Kidney tubule cell (primary cell): ENCODE measurements at regions not wholly inside any gene's neighbourhood (a gene's known extent, or its start where the extent isn't known, plus 50 kb on each side); places are given as distances from the start of the nearest gene placed in this dataset.
"Not testable (repeated sequence)": the region's sequence is repeated elsewhere in the genome, so short reads cannot be mapped to it uniquely, and the experiment has no call there.

ENCODE experiments used
- DNase-seq: peaks from one replicate; pipeline ENCODE4 v3.0.0-alpha.2; 2018; ENCODE audit warnings: low spot score

DNA sequence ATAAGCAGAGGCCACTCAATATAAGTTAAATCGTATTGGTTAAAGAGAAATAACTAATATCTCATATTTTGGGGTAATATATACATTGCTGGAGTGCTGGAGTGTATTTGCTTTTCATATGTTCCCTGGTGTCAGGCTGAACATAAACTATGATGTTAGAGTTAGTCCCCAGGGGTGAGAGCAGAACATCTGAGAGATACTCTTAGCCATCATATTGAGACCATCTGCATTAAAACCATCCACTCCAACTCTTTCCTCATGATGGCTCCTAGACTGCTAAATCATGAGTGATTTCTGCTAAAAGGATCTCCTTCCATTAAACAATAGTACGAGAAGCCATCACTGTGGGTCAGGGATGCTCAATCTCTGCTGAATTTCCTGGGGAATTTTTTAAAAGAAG is 436.2 kb downstream of the DTWD2 start:
- no peak for DNase-seq

DNA sequence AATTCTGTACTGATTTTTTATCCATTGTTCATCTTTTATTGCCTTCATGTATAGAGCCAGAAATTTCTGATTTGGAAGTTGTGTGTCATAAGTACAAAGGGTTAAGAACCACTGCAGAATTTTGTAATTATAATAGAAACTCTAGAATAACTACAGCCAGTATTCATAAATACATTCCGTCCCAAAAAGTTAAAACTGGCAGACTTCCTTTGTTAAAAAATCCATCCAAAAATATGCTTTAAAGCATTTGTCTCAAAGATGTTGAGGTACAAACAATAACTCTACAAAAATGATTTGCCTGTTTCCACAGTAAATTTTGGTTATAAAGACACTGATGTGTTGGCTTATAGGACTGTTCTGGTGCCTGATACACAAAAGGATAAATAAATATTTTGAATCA is 436.6 kb downstream of the DTWD2 start:
- DNase-seq = no peak

DNA sequence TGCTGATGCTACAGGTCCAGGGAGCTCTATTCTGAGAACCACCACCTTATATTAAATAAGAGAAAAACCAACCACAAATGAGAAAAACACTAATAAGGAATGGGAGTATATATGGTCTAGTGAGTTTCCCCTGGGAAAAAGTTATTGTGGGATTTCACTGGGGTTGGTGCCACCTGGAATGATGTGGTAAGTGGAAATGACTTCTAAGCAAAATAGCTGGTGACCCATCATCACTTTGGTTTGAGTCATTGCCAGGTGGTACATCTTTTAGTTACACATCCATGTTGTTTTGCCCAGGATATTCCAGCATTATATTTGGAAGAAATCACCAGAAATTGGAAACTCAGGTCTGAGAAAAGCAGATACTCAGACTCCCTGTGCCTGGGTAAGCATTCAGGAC is 437.3 kb downstream of the DTWD2 start:
- peak; percentile 69 for DNase-seq

DNA sequence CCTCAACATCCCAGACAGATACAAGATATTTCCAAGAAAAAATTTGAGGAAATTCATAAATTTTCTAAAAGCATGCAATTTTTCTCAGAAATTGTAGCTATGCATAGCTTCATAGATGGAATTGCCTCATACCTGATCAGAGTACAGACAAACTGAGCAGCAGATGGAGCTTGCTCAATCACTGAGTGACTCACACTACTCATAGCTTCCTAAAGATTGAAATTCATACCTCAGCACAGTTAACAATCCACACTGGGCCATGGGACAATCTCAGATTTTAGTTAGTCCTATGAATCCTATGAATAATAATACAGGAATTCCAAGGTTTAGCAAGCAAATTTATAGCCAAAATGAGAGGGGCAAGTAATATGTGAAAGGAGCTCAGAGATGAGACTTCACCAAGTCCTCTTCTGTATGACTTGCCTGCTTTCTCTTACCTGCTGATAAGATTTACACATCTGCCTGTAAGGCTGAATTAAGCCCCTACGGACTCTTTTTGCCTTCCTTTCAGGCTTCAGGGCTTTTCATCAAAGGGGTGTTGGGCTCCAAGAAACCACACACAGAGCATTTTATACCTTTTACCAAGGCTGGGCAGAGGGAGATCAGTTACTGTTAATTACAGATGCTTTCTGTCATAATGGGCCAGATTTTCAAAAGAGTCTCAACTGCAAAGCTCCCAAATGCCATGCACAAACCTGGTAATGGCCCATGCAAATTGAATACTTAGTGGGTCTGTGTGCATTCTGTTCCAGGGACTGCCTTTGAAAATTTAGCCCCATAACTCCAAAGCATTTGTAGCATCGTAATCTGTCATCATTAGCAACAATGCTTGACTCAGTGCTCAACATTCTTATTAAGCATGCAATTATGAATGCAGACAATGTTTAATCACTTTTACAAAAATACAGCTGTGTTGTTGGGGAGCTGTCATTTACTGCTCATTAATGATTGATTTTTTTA is 439.3 kb downstream of the DTWD2 start:
- DNase-seq = peak; percentile 57

DNA sequence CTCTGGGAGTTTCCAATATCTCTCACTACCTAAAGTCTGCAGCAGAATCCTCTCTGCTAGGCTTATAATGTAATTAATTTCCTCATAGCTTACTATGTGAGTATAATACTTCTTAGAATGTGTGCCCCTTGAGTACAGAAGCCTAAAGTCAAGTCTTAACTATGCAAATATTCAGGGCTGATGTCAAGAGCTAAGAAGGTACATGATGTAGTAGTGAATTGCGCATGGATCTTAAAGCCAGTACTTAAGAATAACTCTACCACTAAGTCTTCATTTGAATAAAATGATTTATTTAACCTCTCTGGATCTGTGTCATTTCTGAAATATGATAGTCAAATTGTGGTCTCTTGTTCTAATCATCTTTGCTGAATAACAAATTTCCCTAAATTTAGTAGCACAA is 442.9 kb downstream of the DTWD2 start:
- no peak for DNase-seq

DNA sequence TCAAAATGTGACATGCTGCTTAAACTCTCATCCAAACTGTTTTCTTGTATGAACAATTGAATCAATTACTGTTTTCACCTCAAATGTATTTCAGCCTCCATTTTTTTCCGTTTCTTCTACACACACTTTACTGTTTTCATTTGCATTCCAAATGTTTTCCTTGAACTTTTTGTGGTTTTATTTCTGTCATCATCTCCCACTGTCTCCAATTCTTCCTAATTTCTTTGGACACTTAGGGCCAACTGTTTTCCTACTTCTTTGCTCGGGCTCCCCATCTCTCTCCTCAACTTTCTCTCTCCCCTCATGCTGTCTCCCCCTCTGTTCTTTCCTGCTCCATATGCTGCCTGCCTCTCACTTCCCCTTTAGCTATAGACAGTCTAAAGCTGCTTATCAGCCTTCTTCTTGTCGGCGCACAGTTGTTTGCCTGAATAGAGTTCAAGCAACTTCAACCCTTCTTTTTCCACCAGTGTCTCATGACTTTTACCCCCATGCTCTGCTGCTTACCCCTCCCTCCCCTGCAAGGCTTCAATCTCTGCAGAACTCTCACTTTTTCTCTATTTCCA is 443.4 kb downstream of the DTWD2 start:
- DNase-seq = no peak

DNA sequence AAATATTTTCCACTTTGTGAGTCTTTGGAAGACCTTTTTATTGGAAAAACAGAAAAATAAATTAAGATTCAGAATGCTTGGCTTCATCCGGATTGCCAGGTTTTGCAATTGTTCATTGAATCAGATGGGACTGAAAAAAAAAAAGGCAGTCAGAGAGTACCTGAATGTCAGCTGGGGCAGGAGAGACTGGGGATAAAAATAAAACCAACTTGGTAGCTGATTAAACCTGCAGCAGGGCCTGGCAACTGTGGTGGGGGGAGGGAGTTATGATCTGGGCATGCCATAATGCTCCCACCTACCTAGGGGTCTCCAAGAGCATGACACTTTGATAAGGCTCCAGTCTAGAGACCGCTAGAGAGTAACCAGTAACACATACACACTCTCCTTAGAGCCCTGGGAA is 454.4 kb downstream of the DTWD2 start:
- DNase-seq = no peak

DNA sequence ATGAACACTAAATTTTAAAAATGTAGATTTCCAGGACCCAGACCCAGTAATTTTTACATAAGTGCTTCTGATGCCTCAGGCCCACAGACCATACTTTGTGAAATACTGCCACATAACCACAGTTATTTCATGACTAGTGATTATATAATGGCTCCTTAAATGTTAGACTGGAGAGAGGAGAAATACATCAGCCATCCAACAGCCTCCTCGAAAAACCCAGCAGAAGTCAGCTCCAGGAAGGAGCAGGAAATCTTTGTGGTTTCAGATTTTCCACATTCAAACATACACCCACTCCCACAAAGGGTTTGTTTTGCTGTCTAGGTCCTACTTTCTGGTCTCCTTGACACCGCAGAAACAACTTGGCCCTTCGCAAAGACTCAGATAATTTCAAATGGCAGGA is 455.2 kb downstream of the DTWD2 start:
- no peak for DNase-seq

DNA sequence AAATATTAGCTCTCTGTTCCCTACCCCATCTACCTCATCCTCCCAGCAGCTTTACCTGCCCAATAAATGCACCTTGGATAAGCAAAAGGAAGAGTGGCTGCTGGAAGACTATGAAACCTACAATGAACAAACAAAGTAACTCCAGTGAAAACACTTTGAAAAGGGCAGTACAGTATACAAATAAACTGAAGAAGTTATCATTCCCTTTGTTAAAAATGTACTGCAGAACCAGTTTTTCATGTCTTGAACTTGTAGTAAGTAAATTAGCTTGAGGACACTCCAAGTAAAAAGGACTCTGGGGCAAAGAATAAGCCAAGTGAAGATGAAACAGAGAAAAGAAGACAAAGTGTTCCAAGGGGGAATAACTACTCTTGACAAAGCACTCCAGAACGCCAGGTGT is 457.1 kb downstream of the DTWD2 start:
- DNase-seq = no peak

DNA sequence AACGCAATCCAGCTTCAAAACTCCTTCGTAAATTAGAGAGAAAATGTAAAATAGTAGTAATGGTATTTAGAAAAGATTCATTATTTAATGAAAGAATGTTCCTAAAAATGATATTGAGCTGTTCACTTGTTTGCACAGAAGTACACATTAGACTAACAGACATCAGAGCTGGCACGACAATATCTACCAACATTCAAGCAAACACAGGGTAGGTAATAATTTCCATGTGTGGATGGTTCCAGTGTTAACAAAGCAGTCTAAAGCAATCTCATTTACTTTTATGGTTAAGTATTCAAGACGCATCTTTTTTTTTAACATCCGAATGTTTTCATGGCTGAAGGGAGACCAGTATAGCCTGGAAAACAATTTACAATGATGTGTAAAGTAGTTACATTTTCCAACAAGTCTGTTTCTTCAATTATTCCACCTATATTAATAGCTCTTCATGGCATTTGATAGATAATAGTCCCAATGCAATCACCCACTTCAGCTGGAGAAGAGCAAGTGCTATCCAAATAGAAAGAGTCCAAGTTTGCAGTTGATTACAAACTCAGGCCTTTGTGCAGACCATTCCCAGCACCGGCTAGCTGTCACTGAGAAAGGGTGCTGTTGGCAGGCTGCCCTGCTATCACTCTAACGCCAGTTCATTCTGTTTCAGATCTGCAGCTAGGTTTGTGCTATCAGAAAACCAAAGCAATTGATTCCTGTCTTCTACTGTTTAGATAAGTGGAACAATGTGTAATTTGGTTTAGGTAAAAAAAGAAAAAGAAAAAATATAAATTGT is 458.8 kb downstream of the DTWD2 start:
- no peak for DNase-seq

DNA sequence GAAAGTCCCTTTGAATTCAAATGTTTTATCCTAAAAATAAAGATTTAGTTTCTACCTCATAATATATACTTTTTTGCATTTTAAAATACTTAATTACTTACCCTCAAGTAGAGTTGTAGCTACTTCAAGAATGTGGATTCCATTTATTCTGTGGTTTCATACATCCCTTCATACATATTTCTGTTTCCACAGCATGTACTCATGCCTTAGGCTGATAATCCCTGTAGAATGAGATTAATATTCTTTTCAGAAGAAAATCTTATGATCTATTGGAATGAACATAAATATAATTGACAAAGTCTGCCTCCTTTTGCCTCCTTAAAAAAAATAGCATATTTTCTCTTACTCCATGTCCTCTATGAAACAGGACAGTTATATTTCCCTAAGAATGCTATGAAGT is 465.7 kb downstream of the DTWD2 start:
- no peak for DNase-seq

DNA sequence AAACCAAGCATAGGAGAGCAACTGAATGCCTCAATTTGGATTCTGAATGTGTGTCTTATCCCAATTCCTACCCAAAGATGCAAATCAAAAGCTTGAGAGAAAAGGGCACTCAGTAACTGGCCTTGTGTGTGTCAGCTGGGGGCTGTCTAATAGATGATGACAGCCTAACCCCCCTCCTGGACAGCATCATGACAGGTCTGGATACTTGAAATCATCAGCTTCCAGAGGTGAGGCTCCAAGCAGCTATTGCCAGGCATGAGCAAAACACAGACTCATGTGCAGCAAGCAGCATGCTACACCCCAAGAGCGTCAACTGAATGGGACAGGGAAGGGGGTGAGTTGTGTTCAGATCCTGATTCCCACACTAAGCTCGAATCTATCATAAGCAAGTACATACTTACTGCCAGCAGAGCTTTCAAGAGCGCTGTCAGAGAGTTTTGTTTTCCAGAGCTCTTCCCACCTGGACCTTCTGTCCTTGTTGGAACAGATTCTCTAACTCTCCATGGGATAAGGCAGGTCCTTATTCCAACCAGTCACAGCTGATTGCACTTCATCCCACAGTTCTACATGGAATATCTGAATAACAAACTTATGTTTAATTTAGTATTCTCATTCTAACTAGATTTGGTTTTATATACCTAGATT is 467.5 kb downstream of the DTWD2 start:
- DNase-seq = no peak

DNA sequence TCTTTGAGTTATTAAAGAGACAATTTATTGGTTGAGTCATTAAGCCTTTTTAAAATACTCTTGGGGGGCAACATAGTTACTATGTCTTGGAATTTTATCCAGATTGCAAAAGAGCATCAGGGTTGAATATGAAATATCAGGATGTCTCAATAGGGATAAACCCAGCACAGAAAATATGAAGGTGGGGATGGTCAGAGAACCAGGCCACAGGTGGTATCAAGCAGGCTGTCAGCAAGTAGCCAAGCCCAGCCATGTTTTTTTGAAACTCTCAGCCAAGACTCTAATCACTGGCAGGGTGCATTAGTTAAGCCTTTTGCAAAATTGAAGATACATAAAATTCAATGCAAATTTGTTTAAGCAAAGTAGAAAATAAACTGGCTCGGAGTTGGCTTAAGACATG is 468.9 kb downstream of the DTWD2 start:
- DNase-seq = no peak

DNA sequence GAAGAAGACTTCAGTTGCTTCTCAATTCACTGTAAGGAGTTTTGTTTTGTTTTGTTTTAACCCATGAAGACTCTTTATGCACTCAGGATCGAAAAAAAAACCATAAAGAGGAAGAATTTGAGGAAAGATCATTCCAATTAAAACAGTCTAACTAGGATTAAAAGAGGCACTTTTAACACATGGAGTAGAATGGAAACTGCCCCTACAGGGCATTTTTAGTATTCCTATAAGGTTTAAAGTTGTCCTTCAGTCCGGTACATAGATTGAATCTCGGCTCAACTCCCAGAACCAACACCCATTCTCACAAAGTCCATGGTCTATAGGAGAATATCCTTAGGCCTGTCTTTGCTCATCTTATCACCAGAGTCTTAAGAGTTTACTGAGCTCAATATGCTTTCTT is 469.6 kb downstream of the DTWD2 start:
- no peak for DNase-seq

DNA sequence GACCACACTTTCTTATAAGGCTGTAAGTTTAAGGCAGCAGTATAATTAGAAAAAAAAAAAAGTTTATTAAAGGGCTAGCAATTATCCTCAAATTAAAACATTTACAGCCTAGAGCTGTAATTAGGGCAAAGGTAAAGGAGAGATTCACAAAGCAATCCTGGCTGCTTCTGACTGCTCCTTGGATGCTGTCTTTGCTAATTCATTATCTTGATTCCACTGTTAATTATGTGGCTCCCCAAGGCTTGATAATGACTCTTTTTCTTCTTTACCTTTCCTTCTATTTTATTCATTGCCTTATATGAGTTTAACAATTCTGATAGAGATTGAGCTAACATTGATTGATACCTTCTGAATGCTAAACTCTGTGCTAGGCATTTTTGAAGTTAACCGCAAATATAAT is 476.5 kb downstream of the DTWD2 start:
- no peak for DNase-seq

DNA sequence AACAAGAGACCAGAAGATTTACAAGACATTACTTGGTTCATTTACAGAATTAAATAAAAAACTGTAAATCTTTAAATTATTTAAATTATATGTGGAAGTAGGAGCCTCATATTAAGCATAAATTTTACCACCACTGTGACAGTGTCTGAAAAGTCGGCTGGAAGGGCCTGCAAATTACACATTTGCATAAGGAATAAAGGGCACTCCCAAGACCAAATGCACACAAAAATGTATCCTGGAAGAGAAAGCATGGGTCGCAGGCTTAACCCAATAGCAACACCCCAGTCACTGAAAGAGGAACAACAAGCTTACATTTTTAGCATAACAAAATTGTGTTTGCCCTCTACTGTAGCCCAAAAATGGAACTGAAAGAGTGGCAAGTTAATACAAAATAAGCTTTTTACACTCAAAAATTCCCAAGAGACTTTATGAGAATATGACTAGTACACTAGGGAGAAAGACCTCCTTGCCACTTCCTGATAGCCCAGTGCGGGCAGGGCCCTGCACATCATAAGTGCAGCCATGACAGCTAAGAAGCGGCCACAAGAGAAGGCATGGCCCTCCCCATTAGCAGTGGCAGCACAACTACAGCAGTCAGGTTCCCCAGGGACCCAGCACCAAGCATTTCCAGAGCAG is 482.0 kb downstream of the DTWD2 start:
- no peak for DNase-seq

DNA sequence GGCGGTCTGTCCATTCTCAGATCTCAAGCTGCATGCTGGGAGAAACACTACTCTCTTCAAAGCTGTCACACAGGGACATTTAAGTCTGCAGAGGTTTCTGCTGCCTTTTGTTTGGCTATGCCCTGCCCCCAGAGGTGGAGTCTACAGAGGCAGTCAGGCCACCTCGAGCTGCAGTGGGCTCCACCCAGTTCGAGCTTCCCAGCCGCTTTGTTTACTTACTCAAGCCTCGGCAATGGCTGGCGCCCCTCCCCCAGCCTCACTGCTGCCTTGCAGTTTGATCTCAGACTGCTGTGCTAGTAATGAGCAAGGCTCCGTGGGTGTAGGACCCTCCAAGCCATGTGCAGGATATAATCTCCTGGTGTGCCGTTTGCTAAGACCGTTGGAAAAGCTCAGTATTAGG is 486.1 kb downstream of the DTWD2 start:
- not testable (repeated sequence) for DNase-seq

DNA sequence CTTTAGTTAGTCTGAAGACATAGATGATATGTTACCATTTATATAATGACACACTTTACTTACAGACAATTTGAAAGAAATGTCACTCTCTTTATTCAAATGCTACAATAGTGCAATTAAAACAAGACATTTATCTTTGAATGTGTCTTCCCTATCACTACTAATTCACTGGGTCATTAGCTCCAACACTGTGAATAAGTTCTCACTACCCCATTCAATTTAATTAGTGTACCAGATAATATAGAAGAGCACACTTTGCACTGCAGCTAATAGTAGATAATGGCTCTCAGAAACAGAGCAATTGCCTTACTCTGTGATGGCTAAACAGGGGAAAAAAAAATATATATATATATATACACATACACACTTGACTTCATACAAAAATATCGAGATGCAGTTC is 497.0 kb downstream of the DTWD2 start:
- no peak for DNase-seq

DNA sequence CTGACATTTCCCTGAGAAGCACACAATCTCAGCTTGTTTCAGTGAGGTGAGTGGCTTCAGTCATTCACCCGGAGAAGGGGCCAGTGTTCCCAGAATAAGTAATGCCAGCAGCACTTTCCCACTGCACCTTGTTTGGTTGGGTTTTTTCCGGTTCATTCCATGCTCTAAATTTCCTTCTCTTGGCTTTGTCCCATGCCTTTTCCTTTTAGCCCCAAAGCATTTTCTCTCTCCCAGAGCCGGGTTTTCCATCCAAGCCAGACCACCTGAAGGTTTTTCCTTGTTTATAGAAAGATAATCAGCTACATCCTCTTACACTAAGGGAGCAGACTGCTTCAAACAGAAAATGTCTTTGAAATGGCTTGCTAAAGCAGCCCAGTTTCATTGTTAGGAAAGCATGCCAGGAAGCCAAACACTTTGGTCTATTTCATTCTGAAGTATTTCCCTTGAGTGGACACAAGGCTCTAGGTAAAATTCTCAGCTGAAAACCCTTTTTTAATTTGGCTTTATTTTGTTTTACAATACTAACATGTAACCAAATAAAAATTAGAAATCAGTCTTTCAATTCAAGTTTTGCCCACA is 501.6 kb downstream of the DTWD2 start:
- DNase-seq = no peak

DNA sequence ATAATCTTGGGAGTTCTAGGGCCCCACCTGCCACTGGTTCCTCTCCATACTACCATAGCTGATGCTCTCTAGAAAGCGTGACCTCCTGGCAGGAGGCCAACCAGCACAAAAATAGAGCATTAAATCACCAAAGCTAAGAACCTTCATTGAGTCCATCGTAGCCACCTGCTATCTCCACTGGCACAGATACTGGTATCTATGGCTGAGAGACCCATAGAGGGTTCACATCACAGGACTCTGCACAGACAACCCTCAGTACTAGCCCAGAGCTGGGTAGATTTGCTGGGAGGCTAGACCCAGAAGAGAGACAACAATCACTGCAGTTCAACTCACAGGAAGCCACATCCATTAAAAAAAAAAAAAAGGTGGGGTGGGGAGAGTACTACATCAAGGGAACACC is 509.1 kb downstream of the DTWD2 start:
- no peak for DNase-seq

DNA sequence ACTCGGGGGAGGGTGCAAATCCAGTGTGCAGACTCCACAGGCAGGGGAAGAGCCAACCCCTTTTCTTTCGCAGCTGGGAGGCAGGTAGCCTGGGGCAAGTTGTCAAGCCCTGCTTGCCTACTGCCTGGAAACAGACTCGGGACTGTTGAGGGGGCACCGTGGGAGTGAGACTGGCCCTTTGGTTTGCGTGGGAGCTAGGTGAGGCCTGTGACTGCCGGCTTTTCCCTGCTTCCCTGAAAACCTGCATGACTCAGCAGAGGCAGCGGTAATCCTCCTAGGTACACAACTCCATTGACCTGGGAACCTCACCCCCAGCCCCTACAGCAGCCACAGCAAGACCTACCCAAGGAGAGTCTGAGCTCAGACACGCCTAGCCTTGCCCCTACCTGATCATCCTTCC is 509.5 kb downstream of the DTWD2 start:
- no peak for DNase-seq

DNA sequence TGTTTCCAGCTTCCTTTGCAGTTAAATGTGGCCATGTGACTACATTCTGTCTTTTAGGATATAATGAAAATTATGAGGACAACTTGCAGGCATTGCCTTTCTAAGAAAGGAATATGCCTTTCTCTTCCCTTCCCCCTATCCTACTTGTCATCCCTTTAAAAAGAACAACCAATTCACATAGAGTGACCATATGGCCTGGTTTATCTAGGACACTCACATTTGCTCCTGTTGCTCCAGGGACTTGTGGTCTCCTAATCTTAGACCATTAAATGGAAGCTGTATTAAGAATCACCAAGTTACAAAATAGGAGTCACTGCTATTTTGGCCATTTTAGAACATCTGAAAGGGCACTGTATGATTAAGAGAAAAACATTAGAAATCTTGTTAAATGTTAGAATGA is 520.3 kb downstream of the DTWD2 start:
- no peak for DNase-seq
